ENCODE measurements at regions not wholly inside any gene's neighbourhood (a gene's known extent, or its start where the extent isn't known, plus 50 kb on each side); places are given as distances from the start of the nearest gene placed in this dataset.
"Not testable (repeated sequence)": the region's sequence is repeated elsewhere in the genome, so short reads cannot be mapped to it uniquely, and the experiment has no call there.

DNA sequence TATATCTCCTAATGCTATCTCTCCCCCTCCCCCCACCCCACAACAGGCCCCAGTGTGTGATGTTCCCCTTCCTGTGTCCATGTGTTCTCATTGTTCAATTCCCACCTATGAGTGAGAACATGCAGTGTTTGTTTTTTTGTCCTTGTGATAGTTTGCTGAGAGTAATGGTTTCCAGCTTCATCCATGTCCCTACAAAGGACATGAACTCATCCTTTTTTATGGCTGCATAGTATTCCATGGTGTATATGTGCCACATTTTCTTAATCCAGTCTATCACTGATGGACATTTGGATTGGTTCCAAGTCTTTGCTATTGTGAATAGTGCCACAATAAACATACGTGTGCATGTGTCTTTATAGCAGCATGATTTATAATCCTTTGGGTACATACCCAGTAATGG, 181.6 kb upstream of the XIST start:
- TF ChIP-seq, protein P1, sequence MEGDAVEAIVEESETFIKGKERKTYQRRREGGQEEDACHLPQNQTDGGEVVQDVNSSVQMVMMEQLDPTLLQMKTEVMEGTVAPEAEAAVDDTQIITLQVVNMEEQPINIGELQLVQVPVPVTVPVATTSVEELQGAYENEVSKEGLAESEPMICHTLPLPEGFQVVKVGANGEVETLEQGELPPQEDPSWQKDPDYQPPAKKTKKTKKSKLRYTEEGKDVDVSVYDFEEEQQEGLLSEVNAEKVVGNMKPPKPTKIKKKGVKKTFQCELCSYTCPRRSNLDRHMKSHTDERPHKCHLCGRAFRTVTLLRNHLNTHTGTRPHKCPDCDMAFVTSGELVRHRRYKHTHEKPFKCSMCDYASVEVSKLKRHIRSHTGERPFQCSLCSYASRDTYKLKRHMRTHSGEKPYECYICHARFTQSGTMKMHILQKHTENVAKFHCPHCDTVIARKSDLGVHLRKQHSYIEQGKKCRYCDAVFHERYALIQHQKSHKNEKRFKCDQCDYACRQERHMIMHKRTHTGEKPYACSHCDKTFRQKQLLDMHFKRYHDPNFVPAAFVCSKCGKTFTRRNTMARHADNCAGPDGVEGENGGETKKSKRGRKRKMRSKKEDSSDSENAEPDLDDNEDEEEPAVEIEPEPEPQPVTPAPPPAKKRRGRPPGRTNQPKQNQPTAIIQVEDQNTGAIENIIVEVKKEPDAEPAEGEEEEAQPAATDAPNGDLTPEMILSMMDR (IDR thresholded peaks at IDR 0.05) = not testable (repeated sequence)
- TF ChIP-seq POLR2AphosphoS5, EP300, POLR2A (IDR thresholded peaks at IDR 0.05): not testable (repeated sequence)
